Eye (tissue), 1 donor: ENCODE measurements at regions not wholly inside any gene's neighbourhood (a gene's known extent, or its start where the extent isn't known, plus 50 kb on each side); places are given as distances from the start of the nearest gene placed in this dataset.

ENCODE experiments used
- DNase-seq: peaks from one replicate; pipeline ENCODE4 v3.0.0-alpha.2; 2015

DNA sequence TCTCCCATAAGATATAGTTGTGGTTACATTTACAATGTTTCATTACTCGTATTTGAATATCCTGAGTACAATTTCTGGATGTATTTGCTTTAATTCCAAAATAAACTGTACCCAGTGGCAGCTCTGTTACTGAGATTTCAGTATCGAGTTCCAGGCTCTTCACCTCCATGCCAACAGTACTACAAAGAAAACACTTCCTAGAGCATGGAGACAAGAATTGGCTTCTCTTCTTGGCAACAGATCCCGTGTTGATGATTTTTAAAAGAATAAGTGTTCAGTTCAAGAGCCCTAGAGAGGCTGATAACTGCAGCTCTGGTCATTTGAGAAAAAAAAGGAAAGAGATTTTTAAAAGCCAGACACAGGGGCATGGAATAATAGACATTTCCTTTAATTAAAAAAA is 302.8 kb downstream of the EFNB2 start:
- DNase-seq: no peak

DNA sequence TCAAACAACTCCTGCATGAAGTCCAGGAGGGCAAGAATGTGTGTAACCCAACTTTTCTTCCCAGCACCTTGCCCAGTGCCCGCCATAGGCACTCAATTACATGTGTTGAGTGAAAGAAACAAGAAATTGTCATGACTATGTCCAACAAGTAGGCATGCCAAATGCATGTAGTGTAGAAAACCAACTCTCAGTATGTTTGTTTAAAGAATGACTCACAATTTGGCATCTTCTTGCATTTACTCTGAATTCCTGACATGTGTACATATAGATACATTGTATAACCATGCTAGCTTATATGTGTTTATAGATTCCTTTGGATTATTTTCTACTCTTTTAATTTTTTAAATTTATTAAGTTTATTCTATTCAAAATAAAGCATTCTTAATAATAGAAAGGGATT is 305.0 kb downstream of the EFNB2 start:
- no peak for DNase-seq

DNA sequence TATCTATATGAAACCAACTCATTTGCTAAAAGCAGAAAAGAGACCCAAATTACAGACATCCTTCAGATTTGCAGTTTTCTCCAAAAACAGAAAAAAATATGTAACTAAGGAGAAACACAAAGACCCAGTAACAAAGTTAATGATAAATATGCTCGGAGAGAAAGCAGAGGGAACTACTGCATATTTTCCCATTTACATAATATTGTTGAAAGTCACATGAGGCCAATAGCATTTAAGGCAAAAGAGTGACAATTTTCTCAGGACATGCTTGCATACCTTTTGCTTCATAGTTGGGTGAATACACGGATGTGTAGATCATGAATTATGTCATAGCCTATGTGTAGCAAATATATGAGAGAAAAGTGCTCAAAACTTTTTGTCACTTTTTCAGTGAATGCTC is 310.3 kb downstream of the EFNB2 start:
- DNase-seq: no peak

DNA sequence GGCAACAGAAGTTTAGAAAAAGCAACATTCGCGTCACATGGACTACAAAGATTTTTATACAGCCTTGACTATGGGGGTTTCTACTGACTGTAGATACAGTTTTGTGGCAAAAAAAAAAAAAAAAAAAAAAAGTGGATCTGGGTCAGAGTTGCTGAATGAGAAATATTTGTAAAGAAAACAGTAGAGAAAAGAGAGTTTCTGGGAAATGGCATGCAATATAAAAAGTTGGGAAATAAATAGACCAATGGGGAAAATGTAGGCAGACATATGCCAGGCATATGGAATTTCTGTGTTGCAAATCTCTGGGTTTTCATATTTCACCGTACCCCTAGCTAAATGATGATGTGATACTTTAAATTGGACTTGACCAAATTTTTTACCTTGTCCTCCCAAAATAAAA is 315.3 kb downstream of the EFNB2 start:
- DNase-seq: no peak

DNA sequence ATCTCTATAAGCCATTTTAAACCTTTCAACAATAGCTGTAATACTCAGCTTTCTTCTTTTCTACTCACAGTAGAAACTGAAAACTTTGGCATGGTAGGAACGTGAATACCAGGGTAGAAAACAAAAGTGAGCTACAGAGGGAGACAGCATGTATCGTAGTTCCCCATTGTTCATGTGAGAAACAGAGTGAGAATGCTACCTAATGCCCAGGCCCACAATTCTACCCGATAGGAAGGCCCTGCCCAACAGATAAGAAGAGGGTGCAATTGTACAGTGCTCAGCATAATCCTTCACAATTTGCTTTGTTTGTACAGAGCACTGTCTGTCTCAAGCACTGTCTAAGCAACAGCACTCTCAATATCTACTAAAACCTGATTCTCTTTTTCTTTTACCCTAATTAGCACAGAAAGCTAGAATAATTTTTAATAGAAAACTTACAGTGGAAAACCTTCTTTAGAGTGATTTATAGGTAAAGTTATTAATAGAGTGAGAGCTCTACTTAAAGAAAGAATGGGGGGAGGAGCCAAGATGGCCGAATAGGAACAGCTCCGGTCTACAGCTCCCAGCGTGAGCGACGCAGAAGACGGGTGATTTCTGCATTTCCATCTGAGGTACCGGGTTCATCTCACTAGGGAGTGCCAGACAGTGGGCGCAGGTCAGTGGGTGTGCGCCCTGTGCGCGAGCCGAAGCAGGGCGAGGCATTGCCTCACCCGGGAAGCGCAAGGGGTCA is 322.3 kb downstream of the EFNB2 start:
- peak; percentile 23 for DNase-seq

DNA sequence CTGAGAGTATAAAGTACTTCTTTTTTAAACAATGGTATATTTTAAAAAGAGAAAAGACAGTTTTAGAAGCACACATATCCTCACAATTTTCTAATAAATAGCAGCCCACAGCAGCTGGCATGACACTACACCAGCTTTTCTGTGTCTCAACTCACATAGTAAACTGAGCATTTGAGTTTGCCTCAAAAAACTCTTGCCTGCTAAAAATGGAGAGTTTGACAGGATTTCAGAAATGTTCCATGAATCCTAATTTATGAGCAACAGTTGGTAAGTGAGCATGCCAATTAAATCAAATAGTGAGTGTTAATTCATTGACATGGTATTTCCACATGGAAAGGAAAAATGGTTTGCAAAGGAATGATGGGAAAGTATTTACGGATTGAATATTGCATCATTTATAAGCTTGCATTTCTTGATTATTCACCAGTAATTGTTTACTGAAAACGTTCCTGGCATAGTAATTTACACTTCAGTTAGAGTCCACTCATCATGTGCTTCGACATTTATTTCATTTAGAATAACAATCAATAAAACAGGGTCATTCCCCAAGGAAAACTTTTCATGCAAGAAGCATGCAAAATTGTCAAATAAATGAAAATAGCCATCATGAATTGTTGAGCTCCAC is 323.0 kb downstream of the EFNB2 start:
- no peak for DNase-seq

DNA sequence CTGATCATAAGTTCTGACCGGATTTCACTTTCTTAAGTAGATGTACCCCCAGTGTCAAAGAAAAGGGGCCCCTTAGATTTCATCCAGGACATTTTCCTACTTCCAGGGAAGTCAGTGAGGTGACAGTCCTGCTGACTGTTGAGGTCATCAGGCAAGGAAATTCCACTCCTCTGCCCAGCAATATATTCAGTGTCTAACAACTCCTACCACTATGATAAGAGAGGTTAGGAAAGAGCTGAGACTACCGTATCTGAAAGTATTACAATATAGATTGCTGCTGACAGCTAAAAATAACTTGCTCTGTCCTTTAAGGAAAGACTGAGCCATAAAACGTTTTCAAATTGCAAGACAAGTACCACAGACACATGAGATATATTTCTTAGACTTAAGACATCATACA is 325.1 kb downstream of the EFNB2 start:
- DNase-seq: no peak

DNA sequence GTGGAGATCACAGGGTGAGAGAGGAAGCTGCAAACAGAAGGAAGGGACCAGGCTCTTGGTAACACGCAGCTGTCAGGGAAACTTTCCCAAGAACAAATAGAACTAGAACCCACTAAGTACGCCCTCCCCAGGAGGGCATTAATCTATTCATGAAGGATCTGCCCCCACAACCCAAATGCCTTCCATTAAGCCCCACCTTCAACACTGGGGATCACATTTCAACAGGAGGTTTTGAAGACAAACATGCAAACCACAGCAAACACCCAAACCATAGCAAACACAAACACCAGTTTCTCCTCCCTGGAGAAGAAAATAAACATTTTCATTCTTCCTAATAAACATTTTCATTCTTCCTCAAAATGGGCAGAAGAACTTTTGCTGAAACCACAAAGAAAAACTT is 329.6 kb downstream of the EFNB2 start:
- no peak for DNase-seq

DNA sequence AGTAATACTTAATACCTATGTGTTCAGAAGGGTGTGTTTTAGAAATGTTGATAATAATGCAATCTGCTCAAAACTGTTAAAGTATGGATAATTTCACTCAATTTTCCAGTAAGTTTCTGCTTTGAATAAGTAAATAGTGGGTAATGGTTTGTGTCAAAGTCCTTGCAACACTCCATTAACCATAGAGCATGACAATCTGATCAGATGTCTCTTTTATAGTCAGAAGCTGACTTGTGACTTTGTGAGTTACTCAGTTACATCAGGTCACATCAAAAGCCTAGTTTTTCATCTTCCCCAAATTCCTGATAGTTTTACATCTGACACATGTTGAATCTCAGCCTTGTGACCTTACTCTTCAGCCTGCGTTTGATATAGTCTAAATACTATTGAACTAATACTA is 338.0 kb downstream of the EFNB2 start:
- no peak for DNase-seq

DNA sequence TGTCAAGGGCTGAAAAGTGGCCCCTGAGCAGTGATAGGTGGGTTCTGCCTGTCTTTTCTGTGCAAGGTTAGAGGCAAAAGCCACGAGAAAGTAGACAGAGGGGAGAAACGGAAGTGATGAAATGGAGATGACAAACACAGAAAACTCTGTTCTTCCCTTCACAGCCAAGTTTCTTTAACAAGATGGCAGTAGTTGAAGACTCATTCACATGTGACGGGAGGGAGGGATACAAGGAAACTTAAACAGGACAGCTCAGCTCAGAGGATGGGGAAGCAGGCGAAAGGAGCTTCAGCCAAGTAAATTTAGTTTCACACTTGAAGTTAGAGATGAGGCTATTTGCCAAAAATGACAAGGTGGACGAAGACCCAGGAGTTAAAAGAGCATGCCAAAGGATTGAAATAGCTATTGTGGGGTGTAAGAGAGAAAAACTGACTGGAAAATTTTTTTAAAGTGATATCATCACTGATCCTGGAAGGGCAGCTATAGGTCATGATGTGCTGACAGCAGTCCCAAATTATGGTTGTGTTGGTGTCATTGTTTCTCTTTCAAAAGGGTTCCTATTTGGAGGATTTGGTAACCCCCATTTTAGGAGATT is 347.9 kb downstream of the EFNB2 start:
- no peak for DNase-seq

DNA sequence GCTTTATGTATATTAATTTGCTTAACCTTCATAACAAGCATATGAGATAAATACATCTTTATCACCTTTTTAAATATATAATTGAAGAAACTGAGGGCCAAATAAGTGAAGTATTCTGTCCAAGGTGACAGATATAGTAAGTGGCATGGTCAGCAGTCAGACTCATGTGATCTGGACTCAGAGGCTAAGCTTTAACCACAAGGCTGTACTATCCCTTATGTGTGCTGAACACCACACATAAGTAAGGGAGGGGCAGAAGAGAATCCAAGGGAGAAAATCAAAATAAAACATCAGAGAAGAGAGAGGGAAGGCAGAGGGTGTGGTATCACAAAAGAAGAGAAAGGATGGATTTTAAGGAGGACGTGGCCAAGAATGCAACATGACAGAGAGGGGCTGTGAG is 348.4 kb downstream of the EFNB2 start:
- no peak for DNase-seq

DNA sequence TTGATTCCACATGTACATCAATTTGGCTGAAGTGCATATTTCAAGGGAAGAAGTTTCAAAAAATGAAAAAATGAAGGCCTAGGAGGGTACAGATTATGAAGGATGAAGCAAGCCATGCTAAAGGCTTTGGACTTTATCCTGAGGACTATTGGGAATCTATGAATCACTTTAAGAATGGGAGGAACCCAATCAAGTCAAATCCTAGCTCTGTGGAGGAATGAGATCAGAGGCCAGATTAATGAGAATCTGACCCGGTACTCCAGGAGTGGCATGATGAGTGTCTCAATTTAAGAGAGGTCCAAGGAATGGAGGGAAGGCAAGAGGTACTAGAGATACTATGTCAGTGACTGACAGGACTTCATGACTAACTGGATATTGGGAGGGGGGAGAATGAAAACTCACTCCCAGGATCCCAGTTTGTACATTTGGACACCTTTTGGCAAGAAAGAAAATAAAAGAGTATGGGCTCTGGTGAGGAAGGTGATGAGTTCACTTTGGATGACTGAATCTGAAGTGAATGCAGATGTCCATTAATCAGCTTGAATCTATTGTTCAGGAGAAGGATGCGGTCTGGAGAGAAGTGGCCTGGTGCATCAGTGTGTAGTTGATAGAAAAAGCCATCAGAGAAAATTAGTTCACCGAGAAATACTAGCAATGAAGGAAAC is 349.0 kb downstream of the EFNB2 start:
- no peak for DNase-seq

DNA sequence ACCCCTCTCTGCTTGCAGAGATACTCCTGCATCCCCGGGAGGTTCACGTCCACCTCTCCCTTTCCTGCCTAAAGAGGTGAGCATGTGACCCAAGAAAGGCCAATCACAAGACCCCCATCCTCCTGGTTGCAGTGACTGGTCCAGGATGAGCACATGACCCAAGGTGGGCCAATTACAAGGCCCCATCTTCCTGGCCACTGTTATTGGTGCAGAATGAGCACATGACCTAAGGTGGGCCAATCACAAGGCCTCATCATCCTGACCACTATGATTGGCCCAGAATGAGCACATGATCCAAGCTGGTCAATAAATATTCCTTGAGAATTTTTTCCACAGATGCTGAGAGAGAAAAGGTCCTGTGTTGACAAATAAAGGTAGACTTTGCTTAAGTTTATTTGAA is 350.7 kb downstream of the EFNB2 start:
- no peak for DNase-seq

DNA sequence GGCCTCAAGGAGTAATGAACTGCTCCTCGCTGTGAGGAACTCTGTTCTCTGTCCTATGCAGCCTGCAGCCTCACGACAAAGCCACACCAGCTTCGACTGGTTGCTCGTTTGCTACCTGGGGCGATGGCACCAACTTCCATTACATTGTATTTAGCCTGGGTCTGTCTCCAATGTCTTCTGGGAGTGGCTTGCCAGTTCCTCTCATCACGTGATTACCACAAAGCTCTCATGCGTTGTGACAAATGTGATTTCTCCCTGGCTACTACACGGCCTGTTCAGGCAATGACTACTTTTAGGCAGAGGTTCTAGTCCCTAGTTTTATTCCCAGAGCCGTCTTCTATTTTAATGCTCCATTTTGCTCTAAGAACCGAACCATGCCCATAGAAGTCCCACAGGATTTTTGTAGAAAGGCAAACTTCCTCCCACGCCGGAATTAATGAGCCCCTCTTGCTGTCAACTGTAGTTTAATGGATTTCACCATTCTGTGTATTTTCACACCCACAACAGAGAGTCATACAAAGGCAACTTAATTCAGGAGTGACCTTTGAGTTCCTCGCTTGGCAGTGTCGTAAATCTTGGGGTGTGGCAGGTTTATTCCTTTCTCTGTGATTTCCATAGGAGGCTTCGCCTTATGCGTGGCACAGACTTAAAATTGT is 351.9 kb downstream of the EFNB2 start:
- no peak for DNase-seq

DNA sequence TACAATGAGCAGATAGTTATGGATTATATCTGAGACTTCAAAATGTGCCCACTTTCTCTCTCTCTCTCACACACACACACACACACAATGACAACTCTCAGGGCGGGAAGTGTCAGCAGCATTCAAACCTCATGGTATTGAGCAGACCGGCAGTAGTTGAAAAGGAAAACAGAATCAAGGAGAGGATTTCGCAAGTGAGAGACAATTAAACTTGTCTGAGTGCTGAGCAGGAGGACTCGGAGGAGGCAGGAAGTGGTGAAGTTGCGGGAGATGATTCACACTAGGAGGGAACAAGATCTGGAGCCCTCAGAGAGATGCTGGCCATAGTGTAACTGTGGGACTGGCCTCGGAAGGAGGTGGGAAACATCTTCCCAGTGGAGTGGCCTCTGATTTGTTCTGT is 353.1 kb downstream of the EFNB2 start:
- DNase-seq: no peak

DNA sequence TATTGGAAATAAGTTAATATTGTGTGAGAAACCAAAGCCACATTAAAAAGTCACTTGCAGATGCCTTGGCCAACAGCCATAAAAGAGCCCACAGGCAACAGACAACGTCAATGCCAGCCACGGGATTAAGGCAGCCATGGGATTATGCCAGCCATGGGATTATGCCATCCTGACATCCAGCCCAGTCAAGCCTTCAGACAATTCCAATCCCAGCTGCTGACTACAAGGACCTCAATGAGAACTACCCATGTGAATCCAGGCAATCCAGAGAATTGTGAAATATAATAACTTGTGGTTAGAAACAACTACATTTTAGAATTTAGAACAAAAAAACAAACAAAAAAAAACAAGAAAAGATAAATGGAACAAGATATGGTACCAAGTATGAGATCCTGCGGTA is 356.6 kb downstream of the EFNB2 start:
- no peak for DNase-seq

DNA sequence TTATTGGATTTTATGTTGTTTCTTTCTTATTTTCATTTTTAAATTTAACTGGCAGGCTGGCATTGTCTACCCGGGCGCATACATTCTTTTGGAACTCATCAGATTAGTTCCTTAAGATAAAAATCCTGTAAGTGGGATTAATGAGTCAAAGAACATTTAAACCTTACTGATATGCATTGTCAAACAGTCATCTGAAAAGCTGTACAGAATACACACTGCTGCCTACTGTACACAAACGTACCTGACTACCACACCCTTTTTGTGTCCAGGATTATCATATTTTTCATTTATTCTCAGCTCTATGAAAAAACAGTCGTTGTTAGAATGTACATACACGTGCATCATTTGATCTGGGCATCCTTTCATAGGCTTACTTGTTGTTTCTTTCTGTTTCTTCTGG is 358.3 kb downstream of the EFNB2 start:
- no peak for DNase-seq

DNA sequence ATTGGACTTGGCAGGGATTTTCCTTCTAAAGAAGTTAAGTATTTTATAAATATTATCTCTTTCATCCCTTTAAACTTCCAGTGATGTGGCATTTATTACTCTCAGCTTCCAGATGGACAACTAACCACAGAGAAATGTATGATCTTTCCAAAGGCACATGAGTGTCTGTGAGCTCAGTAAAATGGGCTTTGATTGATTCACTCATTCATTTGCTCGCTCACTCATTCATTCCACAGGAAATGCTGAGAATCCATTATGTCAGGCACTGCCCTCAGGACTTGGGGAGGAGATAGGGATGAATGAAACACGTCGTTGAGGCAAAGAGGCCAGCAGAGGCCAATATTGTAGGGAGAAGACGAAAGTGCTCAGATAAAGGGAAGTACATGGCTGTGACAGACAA is 359.3 kb downstream of the EFNB2 start:
- DNase-seq: no peak

DNA sequence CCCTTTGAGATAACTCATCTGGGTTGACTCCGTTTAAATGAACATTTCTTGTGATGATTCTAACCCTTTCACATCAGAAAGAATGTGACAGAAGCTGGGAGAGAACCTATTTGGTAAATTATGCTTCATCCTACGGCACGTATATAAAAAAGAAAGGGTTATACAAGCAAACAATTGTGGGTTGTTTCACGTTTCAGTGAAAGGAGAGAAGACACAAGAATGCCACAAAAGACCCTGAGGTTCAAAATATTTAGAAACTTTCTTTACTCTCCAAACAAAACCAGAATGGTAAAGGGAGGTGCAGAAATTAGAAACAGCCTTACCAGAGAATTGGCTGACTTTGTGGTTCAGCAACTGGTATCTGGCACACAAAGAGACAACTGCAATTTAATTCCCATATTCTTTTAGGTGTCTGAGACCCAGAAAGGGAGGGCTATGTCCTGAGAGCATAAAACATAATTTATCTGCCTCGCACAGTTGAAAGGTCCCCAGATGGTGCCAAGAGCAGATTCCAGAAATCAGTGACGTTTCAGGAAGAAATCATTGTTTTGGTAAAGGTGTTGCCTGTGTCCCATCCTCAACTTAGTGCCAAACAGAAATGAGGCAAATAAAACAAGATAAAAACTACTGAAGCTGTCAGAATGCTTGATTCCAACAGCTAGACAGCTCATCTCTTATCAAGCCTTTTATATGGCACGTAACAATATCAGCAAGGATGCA is 361.4 kb downstream of the EFNB2 start:
- DNase-seq: no peak

DNA sequence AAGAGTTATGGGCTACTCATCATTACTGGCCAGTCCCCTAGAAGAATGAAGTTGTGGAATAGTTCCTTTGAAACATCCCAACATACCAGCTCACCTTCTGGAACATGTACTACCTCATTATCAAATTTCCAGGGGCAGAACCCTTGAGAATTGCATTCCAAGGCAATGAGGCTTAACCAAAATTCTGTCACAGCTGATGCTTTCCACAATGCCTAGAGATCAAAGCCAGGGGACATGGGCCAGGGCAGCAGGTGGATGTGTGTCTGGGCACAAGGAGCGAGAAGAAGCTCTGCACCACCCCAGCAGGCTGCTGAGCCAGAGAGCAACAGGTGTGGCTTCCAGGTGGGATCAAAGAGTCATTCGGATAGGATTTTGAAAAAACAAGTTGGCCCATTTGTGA is 362.1 kb downstream of the EFNB2 start:
- no peak for DNase-seq

DNA sequence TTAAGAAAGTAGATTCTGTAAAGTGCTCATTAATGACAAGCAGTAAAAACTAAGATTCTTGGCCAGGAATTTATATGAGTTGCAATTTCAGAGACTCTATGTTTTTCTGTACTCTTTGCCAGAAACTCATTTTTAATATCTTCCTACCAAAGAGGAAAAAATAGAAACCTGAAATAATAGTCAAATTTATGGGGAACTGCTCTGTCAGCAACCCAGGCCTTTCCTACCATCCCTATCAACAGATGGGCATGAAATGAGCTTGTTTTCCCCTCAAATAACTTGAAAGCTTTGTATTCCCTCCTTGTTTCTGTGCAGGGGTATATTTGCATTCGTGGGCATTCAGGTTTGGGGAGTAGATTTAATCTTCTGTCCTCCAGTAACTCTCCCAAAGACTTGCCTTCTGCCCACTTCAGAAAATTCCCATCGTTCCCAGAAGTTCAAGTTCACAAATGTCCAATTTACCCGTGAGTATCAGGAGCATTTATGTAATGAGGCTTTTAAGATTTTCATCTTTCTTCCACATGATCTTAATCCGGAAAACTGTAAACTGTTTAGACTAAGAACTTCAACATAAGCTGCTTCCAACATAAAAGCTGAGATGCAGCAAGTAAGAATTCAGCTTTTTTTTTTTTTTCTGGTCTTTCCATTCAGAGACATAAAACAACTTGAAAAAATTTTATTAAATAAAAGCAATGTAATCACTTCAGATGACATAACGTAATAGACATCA is 363.1 kb downstream of the EFNB2 start:
- no peak for DNase-seq

DNA sequence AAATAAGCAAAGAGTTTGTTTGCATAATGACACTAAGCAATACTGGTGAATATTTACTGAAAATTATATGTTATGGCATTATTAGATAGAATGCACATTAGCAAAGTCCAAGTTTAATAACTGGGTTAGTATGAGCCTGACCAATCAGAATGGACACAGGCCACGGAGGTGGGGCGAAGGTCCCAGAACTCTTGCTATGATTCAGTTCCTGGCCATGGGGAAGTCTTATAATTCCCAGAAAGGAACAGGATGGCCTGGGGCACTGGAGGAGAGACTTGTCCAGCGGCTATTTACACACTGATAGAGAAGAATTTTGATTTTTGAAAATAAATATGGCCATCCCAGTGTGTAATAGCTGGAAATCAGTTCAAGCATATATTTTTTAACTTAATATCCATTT is 372.0 kb downstream of the EFNB2 start:
- no peak for DNase-seq
